Esophagus muscularis mucosa (tissue), 4 donors: ENCODE measurements at regions not wholly inside any gene's neighbourhood (a gene's known extent, or its start where the extent isn't known, plus 50 kb on each side); places are given as distances from the start of the nearest gene placed in this dataset.
A peak's percentile ranks its signal among the peaks of the same experiment; 100 is the strongest.

Experiments
- DNase-seq: peaks from one replicate; pipeline ENCODE4 v3.0.0-alpha.2; 2017; ENCODE audit errors: extremely low spot score
- H3K27ac ChIP-seq, 4 donors: fragments of 200-600 bp; sonication (generic); replicated peaks in 1 of 4; 1 replicate in 3 of 4; 2 replicates in 1 of 4; pipeline ENCODE4 v1.5.1; 2016 to 2019; ENCODE audit warnings: mild to moderate bottlenecking in 1 of 4
- H3K27me3 ChIP-seq, 4 donors: fragments of 200-600 bp; sonication (generic); one replicate each; pipeline versions ENCODE4 v1.5.1 to v1.6.0; 2016 to 2019
- H3K36me3 ChIP-seq, 4 donors: fragments of 200-600 bp; sonication (generic); one replicate each; pipeline ENCODE4 v1.5.1; 2016 to 2019
- H3K4me1 ChIP-seq, 4 donors: fragments of 200-600 bp; sonication (generic); one replicate each; pipeline ENCODE4 v1.5.1; 2016 to 2019
- H3K4me3 ChIP-seq, 4 donors: fragments of 200-600 bp; sonication (generic); 1 replicate in 2 of 4; 2 replicates in 2 of 4; pipeline ENCODE4 v1.5.1; 2016 to 2019; ENCODE audit warnings: mild to moderate bottlenecking in 4 of 4, moderate library complexity in 1 of 4
- H3K9me3 ChIP-seq, 4 donors: fragments of 200-600 bp; sonication (generic); 1 replicate in 3 of 4; 2 replicates in 1 of 4; pipeline ENCODE4 v1.5.1; 2016 to 2019
- CTCF ChIP-seq, 3 experiments: fragments of 200-600 bp in 2 of 3; fragments of 450-650 bp in 1 of 3; sonication (generic) in 2 of 3; IDR thresholded peaks; one replicate each; pipeline ENCODE4 v1.5.1; 2017 to 2019; ENCODE audit warnings: antibody characterized with exemption in 3 of 3, mild to moderate bottlenecking in 2 of 3, moderate library complexity in 1 of 3
- EP300 ChIP-seq: sonication (generic); formaldehyde crosslinking; IDR thresholded peaks from one replicate; pipeline ENCODE4 v1.6.1; 2017; ENCODE audit warnings: antibody characterized with exemption
- POLR2A ChIP-seq: fragments of 450-650 bp; IDR thresholded peaks from one replicate; pipeline ENCODE4 v1.6.1; 2017; ENCODE audit warnings: antibody characterized with exemption, moderate library complexity, mild to moderate bottlenecking, low read depth
- POLR2AphosphoS5 ChIP-seq, 2 donors: sonication (generic); formaldehyde crosslinking; IDR thresholded peaks; one replicate each; pipeline ENCODE4 v1.6.1; 2017; ENCODE audit warnings: antibody characterized with exemption in 2 of 2
- WGBS: methylation state at CpG from one replicate; pipeline ENCODE4 v1.1.5; 2018; 5-methylcytosine and 5-hydroxymethylcytosine counted together
- intact Hi-C: fragments of 100-400 bp; cut with DNase I; formaldehyde crosslinking; loops from one replicate; pipeline ENCODE4 v1.15.1; 2023

- Histone ChIP-seq H3K4me3 (no peak overlapping the region), H3K9me3 (no peaks in the 10 kb centered on the region), H3K27me3 (no peaks in the 10 kb centered on the region), H3K4me1 (peaks cover 12 to 23% (median 18%) of the 10 kb centered on the region in 4 donors), H3K36me3 (no peaks in the 10 kb centered on the region), H3K27ac (no peak overlapping the region)
- 83% methylated on average over 12 of the region's 12 CpGs for WGBS
- no peak for TF ChIP-seq CTCF (IDR thresholded peaks at IDR 0.05)
- no peak for TF ChIP-seq POLR2AphosphoS5 (IDR thresholded peaks at IDR 0.05)
- no peak for TF ChIP-seq EP300
- TF ChIP-seq POLR2A, result no peak
- no peak for DNase-seq
- intact Hi-C loops, result loop anchor here (10.0 kb wide), 1 partner anchor 567 kb away; no protein-coding TSS in a partner anchor
Measured at GRCh38 chr2:42977270-42978174, 185.1 kb upstream of the HAAO start.

- no peaks in the 10 kb centered on the region for H3K9me3 ChIP-seq
- intact Hi-C loops, result loop anchor here (10.0 kb wide), 1 partner anchor 568 kb away; no protein-coding TSS in a partner anchor
- H3K36me3 ChIP-seq, result no peaks in the 10 kb centered on the region
- no peak overlapping the region for H3K4me3 ChIP-seq
- TF ChIP-seq CTCF (IDR thresholded peaks at IDR 0.05) (no peak), POLR2AphosphoS5 (IDR thresholded peaks at IDR 0.05) (no peak), POLR2A (no peak), EP300 (no peak)
- DNase-seq, result no peak
- no peaks in the 10 kb centered on the region for H3K27me3 ChIP-seq
- peaks cover 12 to 23% (median 18%) of the 10 kb centered on the region in 4 donors for H3K4me1 ChIP-seq
- WGBS, result 93% methylated on average over 5 of the region's 5 CpGs
- no peak overlapping the region for H3K27ac ChIP-seq
Measured at GRCh38 chr2:42976351-42976750, 184.0 kb upstream of the HAAO start.

DNA sequence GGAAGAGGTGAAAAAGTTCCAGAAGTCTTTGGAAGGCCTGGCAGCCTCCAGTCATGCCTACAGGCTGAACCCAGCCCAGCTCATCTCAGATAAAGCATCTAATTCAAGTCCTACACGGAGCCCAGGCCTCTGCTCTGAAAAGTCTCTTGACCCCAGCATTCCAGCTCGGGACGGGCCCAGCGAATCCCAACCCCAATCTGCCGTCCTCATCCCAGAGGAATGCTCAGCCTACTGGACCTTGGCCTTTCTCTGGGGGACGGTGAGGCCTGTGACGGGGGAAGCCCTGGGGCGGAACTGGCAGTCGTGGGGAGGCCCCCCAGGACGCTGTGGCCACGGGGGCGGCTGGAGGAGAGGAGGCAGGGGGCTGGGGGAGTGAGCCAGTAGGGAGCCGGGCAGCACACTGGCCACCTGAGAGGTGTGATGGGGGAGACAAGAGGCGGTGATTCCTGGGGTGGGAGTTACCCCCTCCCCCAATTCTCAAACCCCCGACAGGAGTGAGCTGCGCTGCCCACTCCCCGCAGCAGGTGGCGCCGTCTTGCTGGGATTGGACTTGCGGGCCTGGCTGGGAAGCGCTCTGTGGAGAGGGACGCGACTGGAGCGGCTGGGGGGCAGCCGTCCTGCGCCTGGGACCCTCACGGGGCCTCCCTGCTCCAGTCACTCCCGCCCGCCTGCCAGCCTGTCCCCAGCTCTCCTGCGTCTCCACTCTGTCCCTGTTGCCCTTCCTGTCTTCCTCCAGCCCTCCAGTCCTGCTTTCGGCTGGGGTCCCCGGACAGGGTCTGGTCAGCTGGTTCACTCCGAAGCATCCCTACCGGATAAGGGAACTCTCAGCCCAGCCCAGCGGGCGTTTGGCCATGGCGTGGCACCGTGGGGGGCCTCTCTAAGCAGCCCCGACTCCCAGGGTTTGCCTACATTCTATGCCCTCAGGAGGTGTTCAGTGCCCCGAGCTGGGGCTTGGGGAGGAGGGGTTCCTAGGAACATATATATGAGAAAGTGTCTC, 182.6 kb upstream of the HAAO start:
- intact Hi-C loops, result loop anchor here (2.0 to 10.0 kb wide), 3 partner anchors 254 to 570 kb away; no protein-coding TSS in a partner anchor
- Histone ChIP-seq H3K9me3 (no peaks in the 10 kb centered on the region), H3K27ac (peak overlapping the region; percentile 53 to 60 (median 56)), H3K4me3 (peak overlapping the region; percentile 50 to 58 (median 52)), H3K4me1 (peaks cover 12 to 25% (median 20%) of the 10 kb centered on the region in 4 donors), H3K36me3 (no peaks in the 10 kb centered on the region), H3K27me3 (no peaks in the 10 kb centered on the region)
- 32% methylated on average over 14 of the region's 40 CpGs for WGBS
- DNase-seq, result no peak
- TF ChIP-seq CTCF (IDR thresholded peaks at IDR 0.05) (peak; percentile 90 to 96 (median 90)), POLR2A (no peak), POLR2AphosphoS5 (IDR thresholded peaks at IDR 0.05) (peak in 1 of 2 donors; percentile 18), EP300 (no peak)

DNA sequence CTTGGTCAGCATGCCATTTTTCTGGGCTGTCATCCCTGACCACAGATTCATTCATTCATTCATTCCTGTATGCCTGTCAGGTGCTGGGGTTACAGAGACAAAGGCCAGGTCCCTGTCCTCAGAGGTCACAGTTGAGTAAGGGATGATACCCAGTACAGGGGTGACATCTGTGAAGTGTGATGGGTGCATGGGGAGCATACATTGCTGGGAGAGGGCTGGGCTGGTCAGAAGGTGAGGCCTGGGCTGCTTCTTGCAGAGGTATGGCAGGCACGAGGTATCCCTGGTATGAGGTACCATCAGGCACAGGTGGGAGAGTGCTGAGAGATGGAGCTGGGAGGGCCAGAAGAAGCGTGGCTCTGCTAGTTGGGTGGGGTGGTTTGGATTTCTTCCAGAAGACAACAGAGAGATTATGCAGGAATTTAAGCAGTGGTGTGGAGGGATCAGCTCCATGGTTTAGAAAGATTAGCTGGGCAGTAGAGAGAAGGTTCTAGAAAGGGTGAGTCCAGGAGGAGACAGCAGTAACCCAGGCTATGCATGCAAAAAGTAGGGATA, 181.9 kb upstream of the HAAO start:
- DNase-seq, result no peak
- peaks cover 12 to 33% (median 25%) of the 10 kb centered on the region in 4 donors for H3K4me1 ChIP-seq
- 76% methylated on average over 2 of the region's 2 CpGs for WGBS
- intact Hi-C loops, result loop anchor here (2.0 to 10.0 kb wide), 3 partner anchors 255 to 571 kb away; no protein-coding TSS in a partner anchor
- peak overlapping the region; percentile 53 to 60 (median 56) for H3K27ac ChIP-seq
- TF ChIP-seq EP300, result no peak
- no peak for TF ChIP-seq CTCF (IDR thresholded peaks at IDR 0.05)
- no peak for TF ChIP-seq POLR2AphosphoS5 (IDR thresholded peaks at IDR 0.05)
- TF ChIP-seq POLR2A, result no peak
- no peaks in the 10 kb centered on the region for H3K9me3 ChIP-seq
- no peak overlapping the region for H3K4me3 ChIP-seq
- no peaks in the 10 kb centered on the region for H3K36me3 ChIP-seq
- no peaks in the 10 kb centered on the region for H3K27me3 ChIP-seq
